HEK293T (cell line): ENCODE measurements at regions not wholly inside any gene's neighbourhood (a gene's known extent, or its start where the extent isn't known, plus 50 kb on each side); places are given as distances from the start of the nearest gene placed in this dataset.

Experiments used
- CTCF ChIA-PET: fragments of 350-600 bp; formaldehyde crosslinking; extraction: SDS; loops from one replicate; lab custom pipeline; 2021; ENCODE audit warnings: antibody characterized with exemption, inconsistent platforms; lab: Yijun Ruan, JAX
- POLR2A ChIA-PET: fragments of 350-600 bp; formaldehyde crosslinking; extraction: SDS; loops from one replicate; lab custom pipeline; 2020; ENCODE audit warnings: antibody characterized with exemption, inconsistent platforms; lab: Yijun Ruan, JAX
- DNase-seq: peaks from one replicate; pipeline ENCODE4 v3.0.0; 2012; ENCODE audit warnings: mixed read lengths; ENCODE audit errors: extremely low spot score
- ARNT ChIP-seq: fragments of 450-650 bp; IDR thresholded peaks from 2 replicates; pipeline ENCODE4 v1.6.1; 2017; ENCODE audit warnings: mild to moderate bottlenecking
- BHLHE40 ChIP-seq: fragments of 450-650 bp; IDR thresholded peaks from 2 replicates; pipeline ENCODE4 v1.6.1; 2016; ENCODE audit warnings: mild to moderate bottlenecking, moderate library complexity, borderline replicate concordance
- CTBP1 ChIP-seq: fragments of 450-650 bp; IDR thresholded peaks from 2 replicates; pipeline ENCODE4 v1.6.1; 2016; ENCODE audit warnings: borderline replicate concordance
- ELF4 ChIP-seq: fragments of 450-650 bp; IDR thresholded peaks from 2 replicates; pipeline ENCODE4 v1.6.1; 2017; ENCODE audit warnings: antibody characterized with exemption
- FOXA1 ChIP-seq: fragments of 450-650 bp; IDR thresholded peaks from 2 replicates; pipeline ENCODE4 v1.6.1; 2016; ENCODE audit warnings: mild to moderate bottlenecking
- FOXK2 ChIP-seq: fragments of 450-650 bp; IDR thresholded peaks from 2 replicates; pipeline ENCODE4 v1.6.1; 2016; ENCODE audit warnings: mild to moderate bottlenecking
- FOXM1 ChIP-seq: fragments of 450-650 bp; IDR thresholded peaks from 2 replicates; pipeline ENCODE4 v1.6.1; 2017; ENCODE audit warnings: mild to moderate bottlenecking, borderline replicate concordance
- HDGF ChIP-seq: fragments of 450-650 bp; IDR thresholded peaks from 2 replicates; pipeline ENCODE4 v1.6.1; 2017; ENCODE audit warnings: antibody characterized with exemption, borderline replicate concordance
- L3MBTL2 ChIP-seq: fragments of 450-650 bp; conservative IDR thresholded peaks from 2 replicates; pipeline ENCODE4 v1.6.1; 2016; ENCODE audit warnings: mild to moderate bottlenecking
- LEF1 ChIP-seq: fragments of 450-650 bp; IDR thresholded peaks from 2 replicates; pipeline ENCODE4 v1.6.1; 2017; ENCODE audit warnings: mild to moderate bottlenecking, borderline replicate concordance
- NFRKB ChIP-seq: fragments of 450-650 bp; IDR thresholded peaks from 2 replicates; pipeline ENCODE4 v1.6.1; 2016; ENCODE audit warnings: mild to moderate bottlenecking, moderate library complexity
- PKNOX1 ChIP-seq: fragments of 450-650 bp; IDR thresholded peaks from 2 replicates; pipeline ENCODE4 v1.6.1; 2016
- SP1 ChIP-seq: fragments of 450-650 bp; IDR thresholded peaks from 2 replicates; pipeline ENCODE4 v1.6.1; 2017
- SUZ12 ChIP-seq: fragments of 450-650 bp; IDR thresholded peaks from 2 replicates; pipeline ENCODE4 v1.6.1; 2016; ENCODE audit warnings: mild to moderate bottlenecking
- TARDBP ChIP-seq: fragments of 450-650 bp; IDR thresholded peaks from 2 replicates; pipeline ENCODE4 v1.6.1; 2016
- ZNF384 ChIP-seq: fragments of 450-650 bp; IDR thresholded peaks from 2 replicates; pipeline ENCODE4 v1.6.1; 2016

DNA sequence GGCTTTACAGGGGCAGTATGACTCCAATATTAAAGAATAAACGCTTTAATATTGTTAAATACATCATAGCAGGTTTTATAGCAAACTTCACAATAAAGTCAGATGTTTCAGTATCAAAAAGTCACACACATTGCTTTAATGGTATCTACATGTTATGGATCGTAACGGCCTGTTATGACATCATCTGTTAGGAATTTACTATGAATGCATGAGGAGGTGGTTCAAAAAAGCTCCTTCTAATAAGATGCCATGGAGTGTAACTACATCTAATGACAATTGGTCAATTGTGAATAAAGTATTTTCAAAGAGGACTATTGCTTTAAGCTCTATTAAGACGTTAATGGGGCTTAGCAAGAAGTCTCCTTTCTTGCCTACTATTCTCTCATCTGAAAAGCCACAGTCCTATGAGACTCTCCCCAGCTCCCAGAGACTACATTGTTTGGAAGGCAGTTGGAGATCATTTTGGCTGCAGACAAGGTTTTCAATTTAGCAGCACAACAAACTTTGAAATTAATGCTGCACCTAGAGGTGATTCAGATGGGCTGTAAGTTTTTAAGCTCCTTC lies 300.7 kb upstream of the MEIS1 start:
- POLR2A ChIA-PET = no interaction called here
- CTCF ChIA-PET = interaction anchor here (1.2 kb wide), 1 partner anchor 9 kb away, joined by 5 read pairs; no protein-coding TSS in a partner anchor

DNA sequence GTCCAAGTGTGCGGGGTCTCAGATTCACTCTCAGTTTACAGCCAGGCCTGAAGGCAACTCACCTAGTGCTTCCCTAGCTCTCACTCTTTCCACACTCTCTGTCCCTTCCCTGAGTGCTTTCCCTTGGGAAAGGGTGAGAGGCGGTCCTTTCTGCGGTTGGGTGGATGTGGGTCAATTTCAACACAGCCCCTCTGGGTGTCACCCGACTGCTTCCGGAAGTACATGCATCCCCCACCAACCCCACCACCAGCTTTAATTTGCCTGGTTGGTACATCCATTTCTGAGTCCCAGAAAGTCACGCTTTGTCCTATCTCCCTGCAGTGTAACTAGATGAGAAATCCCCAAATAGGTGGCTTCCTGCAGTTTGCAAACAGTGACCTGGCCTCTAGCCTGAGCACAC lies 307.3 kb upstream of the MEIS1 start:
- ChIA-PET POLR2A (no interaction called here), CTCF (no interaction called here)
- TF ChIP-seq ZNF384 (no peak), ARNT (no peak), NFRKB (no peak), FOXM1 (no peak), CTBP1 (no peak), SP1 (no peak), BHLHE40 (no peak), L3MBTL2 (no peak)
- DNase-seq = no peak

More for the DNA sequence above, 300.7 kb upstream of the MEIS1 start:
- no peak for DNase-seq
- TF ChIP-seq TARDBP = no peak
- TF ChIP-seq FOXK2 = no peak
- no peak for TF ChIP-seq LEF1
- no peak for TF ChIP-seq SP1
- no peak for TF ChIP-seq L3MBTL2
- TF ChIP-seq NFRKB = no peak
- TF ChIP-seq ZNF384 = no peak
- no peak for TF ChIP-seq ELF4
- no peak for TF ChIP-seq BHLHE40
- TF ChIP-seq ARNT = no peak
- no peak for TF ChIP-seq FOXA1
- no peak for TF ChIP-seq HDGF
- no peak for TF ChIP-seq CTBP1
- TF ChIP-seq PKNOX1 = no peak

DNA sequence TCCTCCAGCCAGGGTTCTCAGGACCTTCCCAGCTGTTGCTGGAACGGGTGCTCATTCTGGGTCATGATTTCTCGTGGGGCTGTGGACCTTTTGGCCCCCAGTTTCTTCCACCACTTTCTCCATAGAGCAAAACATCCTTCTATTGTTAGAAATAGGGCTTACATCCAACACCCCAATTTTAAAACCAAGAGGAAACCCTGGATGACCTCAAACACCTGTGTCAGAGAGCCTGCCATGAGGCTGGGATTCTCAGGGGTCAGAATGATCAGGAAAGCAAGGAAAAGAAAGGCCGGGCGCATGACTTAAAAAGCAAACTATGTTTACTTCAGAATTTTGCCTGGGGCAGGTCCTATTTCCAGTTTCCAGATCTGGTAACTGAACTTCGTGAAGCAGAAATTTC lies 307.9 kb upstream of the MEIS1 start:
- POLR2A ChIA-PET = no interaction called here
- DNase-seq = no peak
- no peak for TF ChIP-seq SP1
- TF ChIP-seq FOXA1 = no peak
- no peak for TF ChIP-seq ARNT
- TF ChIP-seq TARDBP = no peak
- CTCF ChIA-PET = no interaction called here

DNA sequence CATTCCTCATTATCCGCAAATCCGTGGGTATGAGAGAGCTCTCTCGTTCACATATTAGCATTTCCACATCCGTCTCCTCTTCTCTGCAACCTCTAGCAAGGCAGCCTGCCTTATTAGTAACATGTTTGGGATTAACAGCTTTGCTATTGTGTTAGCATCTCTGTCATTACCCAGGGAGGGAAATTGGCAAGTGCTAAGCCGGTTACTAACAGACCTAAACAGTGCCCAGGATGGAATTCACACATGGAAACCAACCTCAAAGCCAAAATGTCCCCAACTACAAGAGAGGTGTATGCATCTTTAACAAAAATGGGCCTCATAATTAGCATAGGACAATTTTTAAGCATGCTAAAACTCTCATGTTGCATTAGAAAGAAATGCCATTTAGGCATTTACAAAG lies 309.0 kb upstream of the MEIS1 start:
- ChIA-PET CTCF (interaction anchor here (1.2 kb wide), 1 partner anchor 8 kb away, joined by 5 read pairs; no protein-coding TSS in a partner anchor), POLR2A (no interaction called here)
- TF ChIP-seq ZNF384 (no peak), ARNT (no peak), CTBP1 (no peak), LEF1 (no peak), NFRKB (no peak), ELF4 (no peak), SP1 (no peak)
- no peak for DNase-seq

- no peak for DNase-seq
- TF ChIP-seq BHLHE40 = no peak
- no peak for TF ChIP-seq ARNT
- no peak for TF ChIP-seq SP1
- no peak for TF ChIP-seq PKNOX1
- no peak for TF ChIP-seq CTBP1
- no peak for TF ChIP-seq TARDBP
- TF ChIP-seq SUZ12 = no peak
- TF ChIP-seq FOXM1 = no peak
- TF ChIP-seq LEF1 = no peak
- no peak for TF ChIP-seq ELF4
- TF ChIP-seq HDGF = no peak
- TF ChIP-seq FOXA1 = no peak
- no peak for TF ChIP-seq FOXK2
- no peak for TF ChIP-seq ZNF384
- TF ChIP-seq L3MBTL2 = no peak
- no peak for TF ChIP-seq NFRKB
- ChIA-PET CTCF (no interaction called here), POLR2A (no interaction called here)
These were observed 312.4 kb upstream of the MEIS1 start for GRCh38 chr2:66122516-66122915.

- ChIA-PET CTCF (no interaction called here), POLR2A (no interaction called here)
- no peak for DNase-seq
- no peak for TF ChIP-seq PKNOX1
- no peak for TF ChIP-seq SP1
- TF ChIP-seq FOXM1 = no peak
- TF ChIP-seq SUZ12 = no peak
- no peak for TF ChIP-seq HDGF
- no peak for TF ChIP-seq BHLHE40
- no peak for TF ChIP-seq FOXA1
- no peak for TF ChIP-seq FOXK2
- no peak for TF ChIP-seq ARNT
- TF ChIP-seq NFRKB = no peak
- no peak for TF ChIP-seq L3MBTL2
- no peak for TF ChIP-seq CTBP1
- TF ChIP-seq ELF4 = no peak
- no peak for TF ChIP-seq LEF1
These were observed 313.0 kb upstream of the MEIS1 start for GRCh38 chr2:66121946-66122345.
